Left kidney (tissue), 1 donor: ENCODE measurements at regions not wholly inside any gene's neighbourhood (a gene's known extent, or its start where the extent isn't known, plus 50 kb on each side); places are given as distances from the start of the nearest gene placed in this dataset.
"Not testable (repeated sequence)": the region's sequence is repeated elsewhere in the genome, so short reads cannot be mapped to it uniquely, and the experiment has no call there.

Experiments used
- DNase-seq: peaks from one replicate; pipeline ENCODE4 v3.0.0-alpha.2; 2013

DNA sequence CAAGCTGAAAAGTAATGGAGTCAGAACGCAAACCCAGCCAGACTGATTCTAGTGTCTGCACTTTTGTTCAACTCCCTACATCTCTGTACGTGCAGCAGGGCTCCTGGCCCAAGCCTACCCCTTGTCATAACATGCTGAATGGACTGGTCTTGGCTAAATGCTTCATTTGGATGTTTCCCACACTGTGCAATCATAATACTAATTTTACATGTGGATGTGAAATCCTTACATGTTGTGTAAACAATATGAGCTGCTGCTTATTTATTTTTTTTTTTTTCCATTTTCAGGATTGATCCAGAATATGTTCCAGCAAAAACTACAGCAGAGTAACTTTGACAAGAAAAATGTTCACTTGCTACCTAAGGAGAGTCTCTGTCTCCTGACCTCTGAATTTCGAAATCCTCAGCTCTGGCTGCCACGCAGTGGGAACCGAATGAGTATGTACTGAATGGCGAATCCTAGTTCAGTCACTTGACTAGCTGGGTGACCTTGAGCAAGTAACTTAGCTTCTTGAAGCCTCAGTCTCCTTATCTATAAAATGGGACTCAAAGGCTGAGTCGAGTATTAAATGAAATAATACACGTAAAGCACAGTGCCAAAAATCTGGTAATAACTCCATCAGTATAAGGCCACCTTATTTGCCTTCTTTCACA lies 133.4 kb downstream of the EHF start:
- no peak for DNase-seq

DNA sequence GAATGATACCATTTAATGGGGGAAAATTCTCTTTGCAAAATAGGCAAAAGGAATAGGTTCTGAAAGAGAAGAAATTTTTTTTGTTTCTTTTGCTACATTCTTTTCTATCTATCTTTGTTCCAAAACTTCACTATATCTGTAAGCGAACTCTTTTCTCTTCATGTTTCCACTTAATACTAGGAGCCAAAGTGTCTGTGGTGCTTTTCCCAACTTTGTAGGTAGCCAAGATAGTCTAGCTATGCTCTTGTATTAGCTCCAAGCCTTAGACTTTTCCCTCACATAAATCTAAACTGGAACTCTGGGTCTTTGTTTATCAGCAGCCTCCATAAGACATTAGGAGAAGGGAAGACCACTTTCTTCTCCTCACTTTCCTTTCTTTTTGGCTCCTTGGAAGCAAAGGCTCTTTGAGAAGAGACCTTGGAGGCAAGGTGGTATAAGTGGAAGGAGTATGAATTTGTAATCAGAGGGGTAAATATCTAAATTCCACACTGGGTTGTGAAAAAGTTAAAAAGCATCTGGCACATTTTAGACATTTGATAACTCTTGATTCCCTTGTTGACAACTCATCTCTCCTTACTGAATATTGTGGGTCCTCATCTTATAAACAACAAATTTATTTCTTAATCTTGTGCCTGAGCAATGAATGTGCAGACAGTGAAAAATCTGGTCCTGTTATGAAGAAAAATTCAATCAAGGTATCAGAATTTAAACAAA lies 130.0 kb downstream of the EHF start:
- no peak for DNase-seq

DNA sequence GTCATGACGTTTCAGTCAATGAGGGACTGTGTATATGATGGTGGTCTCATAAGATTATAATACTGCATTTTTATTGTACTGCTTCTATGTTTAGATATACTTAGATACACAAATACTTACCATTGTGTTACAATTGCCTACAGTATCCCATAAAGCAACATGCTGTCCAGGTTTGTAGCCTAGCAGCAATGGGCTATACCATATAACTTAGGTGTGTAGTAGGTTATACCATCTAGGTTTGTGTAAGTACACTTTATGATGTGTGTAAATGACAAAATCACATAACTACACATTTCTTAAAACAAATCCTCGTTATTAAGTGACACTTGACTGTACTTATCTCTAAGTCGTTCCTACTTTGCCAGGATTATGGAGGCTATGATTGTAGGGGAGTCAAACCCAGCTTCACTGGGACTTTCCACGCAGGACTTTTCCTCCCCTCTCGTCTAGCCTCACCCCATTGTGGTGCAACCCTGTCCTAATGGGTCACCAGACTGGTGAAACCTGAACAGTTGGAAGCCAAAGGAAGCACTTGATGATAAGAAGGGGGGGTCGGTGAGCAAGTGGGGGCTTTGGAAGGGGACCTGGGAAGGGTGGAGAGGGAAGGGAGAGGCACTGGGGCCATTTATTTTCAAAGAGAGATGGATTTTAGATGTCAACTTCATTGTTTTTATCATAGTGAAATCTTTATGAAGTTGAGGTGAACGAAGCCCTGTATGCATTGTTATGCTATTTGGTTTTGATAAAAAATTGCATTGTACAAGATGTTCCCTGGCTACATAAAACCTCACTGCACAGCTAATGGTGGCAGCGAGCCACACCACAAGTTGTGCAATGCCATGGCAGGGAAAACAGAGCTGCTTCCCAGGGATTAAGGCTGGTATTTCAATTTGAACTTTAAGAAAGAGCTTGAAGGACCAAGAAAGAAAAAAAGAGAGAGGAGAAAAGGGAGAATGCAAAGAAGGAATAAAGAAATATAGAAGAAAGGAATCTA lies 129.1 kb downstream of the EHF start:
- DNase-seq = no peak

DNA sequence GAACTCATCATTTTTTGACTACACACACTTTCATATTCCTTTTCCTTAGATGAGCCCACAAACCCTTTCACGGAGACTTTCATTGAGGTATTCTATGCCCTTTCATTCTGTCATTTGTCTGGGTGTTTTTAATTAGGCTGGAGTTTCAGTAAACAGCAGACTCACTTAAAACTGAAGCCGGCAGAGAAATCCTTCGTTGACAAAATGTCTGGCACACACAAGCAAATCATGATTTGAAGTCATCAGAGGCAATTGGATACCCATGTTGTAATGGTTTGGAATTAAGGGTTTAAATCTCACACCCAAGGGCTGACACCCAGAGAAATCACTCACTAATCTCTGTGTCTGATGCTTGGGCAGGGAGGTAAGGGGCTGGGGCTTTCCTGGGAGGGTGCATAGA lies 127.1 kb downstream of the EHF start:
- DNase-seq = no peak

DNA sequence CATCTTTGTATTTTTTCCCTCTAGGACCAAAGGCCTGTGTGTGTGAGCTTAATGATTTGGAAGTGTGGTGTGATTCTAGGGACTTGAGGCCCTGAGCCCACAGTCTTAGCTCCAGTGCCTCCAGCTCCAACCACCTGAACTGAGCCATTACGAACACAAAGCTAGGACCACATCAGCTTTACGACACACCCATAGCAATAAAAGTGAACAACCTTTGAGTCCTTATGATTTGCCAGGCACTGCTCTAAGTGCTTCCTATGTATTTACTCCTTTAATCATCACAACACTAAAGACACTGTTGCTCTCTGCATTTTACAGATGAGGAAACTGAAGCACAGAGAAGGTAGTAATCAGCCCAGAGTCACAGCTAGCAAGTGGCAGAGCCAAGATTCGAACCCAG lies 126.4 kb downstream of the EHF start:
- no peak for DNase-seq

DNA sequence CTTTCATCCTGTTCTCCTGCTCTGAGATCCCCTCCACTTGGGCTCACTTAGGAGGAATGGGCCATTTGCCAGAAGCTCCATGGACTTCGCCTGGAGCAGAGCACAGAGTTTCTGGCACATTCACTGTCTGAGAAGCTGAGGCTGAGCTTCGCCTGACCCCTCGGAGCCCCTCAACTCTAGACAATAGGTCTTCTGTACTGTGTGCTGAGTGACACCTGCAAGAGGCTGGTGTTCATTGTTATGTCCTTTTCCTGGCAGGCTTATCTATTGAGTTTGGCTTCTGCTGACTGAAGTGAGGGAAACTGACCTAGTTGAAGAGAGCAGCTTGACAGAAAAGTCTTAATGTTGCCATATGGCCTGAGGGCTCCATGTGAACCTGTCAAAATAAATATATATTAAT lies 124.3 kb downstream of the EHF start:
- DNase-seq = no peak

DNA sequence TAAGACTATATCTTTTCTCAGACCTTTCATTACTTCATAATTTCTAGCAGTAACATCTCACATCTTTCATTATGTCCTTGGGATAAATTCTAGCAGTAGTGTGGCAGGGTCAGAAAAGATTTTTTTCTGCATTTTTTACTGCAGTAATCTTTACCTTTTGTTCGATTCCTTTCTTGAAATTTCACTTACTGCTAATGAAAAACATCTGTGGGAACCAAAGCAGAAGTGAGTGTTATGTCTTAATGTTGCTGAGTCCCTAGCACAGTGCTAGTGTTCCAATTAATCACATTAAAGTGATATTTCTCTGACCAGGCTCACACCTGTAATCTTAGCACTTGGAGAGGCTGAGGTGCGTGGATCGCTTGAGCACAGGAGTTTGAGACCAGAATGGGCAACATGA lies 123.6 kb downstream of the EHF start:
- no peak for DNase-seq

DNA sequence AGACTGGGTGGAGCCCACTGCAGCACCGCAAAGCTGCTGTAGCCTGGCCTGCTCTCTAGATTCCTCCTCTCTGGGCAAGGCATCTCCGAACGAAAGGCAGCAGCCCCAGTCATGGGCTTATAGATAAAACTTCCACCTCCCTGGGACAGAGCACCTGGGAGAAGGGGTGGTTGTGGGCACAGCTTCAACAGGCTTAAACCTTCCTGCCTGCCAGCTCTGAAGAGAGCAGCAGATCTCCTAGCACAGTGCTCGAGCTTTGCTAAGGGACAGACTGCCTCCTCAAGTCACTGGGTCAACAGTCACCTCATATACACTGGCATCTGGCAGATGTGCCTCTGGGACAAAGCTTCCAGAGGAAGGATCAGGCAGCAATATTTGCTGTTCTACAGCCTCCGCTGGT lies 117.3 kb downstream of the EHF start:
- no peak for DNase-seq

DNA sequence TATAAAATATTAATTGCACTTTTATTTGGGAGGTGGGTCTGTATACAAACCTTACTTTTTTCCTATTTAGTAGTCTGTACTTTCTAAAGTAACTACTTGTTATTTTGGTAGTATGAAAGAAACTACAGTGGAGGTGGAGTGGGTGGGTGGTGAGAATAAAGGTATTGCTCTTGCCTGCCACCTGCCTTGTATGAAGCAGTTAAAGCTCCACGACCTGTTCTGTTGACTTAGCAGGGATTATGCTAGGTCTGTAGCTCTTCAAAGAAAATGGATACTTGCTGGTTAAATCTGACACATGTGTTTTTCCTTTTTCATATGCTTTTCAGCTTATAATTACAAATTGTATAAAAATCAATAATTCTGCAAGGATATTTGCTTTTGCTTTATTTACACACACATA lies 111.9 kb downstream of the EHF start:
- DNase-seq = no peak

DNA sequence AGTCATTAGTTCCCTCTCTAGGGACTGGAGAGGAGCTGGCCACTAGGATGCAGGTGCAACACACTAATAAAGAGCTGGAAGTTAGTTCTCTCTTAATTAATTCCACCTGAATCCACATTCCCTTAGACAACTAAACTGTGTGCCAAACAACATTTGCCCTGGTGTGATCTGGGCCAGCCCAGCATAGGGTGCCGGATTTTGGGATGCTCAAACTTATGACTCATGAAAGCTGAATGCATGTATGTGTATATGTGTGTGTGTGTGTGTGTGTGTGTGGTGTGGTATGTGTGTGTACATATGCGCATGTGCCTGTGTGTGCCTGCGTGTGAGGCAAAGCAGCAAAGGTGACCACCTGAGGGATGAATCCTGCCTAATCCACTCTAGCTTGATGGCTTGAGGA lies 110.7 kb downstream of the EHF start:
- no peak for DNase-seq

DNA sequence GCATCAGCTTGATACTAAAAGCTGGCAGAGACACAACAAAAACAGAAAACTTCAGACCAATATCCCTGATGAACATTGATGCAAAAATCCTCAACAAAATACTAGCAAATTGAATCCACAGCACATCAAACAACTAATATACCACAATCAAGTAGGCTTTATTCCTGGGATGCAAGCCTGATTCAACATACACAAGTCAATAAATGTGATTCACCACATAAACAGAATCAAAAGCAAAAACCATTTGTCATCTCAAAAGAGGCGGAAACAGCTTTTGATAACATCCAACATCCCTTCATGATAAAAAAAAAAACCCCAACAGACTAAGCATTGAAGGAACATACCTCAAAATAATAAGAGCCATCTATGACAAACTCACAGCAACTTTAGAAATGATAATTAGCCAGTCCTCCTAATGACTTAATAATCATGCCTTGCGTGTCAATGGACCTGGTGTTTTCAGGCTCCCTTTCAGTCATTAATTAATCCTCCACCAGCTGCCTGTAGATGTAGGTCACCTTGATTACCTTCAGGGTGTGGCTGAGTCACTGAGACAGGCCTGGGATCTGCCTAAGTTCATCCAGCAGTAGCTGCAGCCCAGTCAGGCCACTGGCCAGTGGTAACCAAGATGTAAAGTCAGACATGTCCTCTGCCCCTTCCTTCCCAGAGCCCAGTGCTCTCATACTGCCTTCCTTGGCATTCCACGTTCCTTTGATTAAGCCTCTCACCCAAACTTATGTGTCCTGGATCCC lies 109.8 kb downstream of the EHF start:
- DNase-seq = no peak

DNA sequence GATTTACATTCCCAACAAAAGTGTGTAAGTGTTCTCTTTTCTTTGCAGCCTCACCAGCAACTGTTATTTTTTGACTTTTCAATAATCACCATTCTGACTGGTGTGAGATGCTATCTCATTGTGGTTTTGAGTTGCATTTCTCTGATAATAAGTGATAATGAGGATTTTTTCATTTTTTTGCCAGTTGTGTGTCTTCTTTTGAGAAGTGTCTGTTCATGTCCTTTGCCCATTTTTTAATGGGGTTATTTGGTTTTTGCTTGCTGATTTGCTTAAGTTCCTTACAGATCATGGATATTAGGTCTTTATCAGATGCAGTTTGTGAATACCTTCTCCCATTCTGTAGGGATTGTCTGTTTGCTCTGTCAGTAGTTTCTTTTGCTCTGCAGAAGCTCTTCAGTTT lies 107.7 kb downstream of the EHF start:
- DNase-seq = no peak

DNA sequence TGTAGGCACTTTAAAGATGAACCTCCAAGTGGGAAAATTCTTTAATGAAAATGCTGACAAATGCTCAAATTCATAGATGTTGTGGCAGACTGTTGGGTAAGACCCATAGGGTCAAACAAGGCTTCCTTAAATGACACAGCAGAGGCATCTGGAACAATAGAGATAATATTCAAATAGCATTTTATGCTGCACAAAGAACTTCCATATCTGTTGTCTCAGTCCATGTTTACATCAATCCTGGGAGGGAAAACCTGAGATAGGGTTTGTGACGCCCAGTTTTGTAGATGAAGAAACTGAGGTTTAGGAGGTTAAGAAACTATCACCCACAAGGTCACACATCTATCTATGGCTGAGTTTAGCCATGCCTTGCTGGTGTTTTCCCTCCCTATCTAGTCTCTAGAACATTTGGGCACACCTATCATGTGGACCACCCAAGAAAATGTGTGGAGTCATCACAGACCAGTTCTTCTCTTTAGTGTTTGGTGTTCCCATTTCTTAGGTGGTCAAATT lies 106.4 kb downstream of the EHF start:
- DNase-seq = no peak

DNA sequence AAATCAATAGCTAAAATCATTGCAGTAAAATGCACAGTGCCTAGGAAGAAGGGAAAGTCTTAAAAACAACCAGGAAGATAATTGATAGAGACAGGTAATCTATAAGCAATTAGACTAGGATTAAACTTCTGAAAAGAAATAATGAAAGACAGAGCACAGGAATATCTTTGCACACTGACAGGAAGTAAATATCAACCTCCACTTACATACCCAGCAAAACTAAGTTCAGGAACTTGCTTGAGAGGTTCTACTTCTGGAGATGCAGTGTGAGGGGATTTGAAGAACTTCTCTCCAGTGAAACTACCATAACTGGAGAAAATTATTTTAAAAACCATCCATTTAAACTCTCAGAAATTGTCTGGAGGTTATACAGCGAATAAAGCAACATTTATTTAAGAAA lies 104.1 kb downstream of the EHF start:
- no peak for DNase-seq

DNA sequence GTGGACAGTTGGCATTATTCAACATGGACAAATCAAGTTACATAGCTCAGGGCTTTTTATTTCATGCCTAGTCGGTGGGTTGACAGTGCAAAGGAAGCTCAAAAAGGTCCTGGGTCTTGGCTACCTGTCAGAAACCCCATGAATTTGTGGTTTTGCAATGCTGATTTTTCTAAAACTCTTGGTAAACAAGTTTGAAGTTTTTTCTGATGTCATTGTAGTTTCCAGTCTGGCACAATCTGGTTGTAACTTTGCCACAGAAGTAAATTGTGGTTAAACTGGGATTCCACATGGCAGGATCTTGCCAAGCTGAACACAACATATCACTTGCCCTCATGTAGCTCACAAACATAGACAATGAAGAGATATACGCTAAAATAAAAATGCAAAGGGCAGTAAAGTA lies 100.8 kb downstream of the EHF start:
- no peak for DNase-seq

DNA sequence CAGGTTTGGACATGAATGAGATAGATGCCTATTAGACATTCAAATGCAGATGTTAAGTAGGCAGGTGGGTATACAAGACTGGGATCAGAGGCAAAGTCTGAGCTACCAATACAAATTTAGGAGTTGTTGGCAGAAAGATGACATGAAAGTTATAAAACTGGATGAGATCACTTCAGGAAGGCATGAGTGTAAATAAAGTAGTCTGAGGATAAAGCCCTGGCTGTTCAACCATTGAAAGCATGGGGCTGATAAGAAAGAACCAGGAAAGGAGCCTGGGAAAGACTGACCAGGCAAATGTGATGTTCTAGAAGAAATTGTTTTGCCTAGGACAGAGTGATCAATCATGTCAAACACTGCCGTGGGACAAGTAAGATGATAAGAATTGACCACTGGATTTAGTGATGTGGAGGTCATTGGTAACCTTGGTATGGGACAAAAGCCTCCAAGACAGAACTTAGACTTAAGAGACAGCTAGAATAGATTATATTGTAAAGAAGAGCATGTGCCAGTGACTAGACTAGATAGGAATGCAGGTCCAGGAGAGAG lies 98.5 kb downstream of the EHF start:
- no peak for DNase-seq

DNA sequence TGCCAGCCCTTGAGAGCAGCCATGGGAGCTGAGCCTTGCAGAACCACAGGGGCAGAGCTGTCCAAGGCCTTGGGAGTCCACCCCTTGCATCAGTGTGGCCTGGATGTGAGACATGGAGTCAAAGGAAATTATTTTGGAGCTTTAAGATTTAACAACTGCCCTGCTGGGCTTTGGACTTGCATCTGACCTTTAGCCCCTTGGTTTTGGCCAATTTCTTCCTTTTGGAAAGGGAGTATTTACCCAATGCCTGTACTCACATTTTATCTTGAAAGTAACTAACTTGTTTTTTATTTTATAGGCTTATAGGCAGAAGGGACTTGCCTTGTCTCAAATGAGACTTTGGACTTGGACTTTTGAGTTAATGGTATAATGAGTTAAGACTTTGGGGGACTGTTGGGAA lies 92.7 kb downstream of the EHF start:
- DNase-seq = not testable (repeated sequence)
